ENCODE measurements at regions not wholly inside any gene's neighbourhood (a gene's known extent, or its start where the extent isn't known, plus 50 kb on each side); places are given as distances from the start of the nearest gene placed in this dataset.

DNA sequence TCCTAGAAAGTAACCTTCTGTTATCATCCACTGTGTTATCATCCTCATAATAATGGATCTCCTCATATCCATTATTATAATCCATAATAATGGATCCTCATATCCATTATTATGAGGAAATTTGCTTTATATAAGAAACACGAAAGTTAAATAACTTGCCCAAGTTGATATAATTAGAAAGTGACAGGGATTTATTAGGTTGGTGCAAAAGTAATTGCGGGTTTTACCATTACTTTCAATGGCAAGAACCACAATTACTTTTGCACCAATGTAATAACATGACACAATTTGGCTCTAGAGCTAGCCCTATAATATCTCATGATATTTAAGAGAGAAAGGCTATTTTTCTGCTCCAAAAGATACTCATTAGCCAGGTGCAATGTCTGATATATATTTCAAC is 275.7 kb upstream of the STXBP5 start:
- TF ChIP-seq POLR2A (IDR thresholded peaks at IDR 0.05; ENCODE audit: low read depth) (no peak), CTCF (IDR thresholded peaks at IDR 0.05) (no peak), POLR2AphosphoS5 (IDR thresholded peaks at IDR 0.05) (no peak)
